ENCODE measurements at regions not wholly inside any gene's neighbourhood (a gene's known extent, or its start where the extent isn't known, plus 50 kb on each side); places are given as distances from the start of the nearest gene placed in this dataset.

DNA sequence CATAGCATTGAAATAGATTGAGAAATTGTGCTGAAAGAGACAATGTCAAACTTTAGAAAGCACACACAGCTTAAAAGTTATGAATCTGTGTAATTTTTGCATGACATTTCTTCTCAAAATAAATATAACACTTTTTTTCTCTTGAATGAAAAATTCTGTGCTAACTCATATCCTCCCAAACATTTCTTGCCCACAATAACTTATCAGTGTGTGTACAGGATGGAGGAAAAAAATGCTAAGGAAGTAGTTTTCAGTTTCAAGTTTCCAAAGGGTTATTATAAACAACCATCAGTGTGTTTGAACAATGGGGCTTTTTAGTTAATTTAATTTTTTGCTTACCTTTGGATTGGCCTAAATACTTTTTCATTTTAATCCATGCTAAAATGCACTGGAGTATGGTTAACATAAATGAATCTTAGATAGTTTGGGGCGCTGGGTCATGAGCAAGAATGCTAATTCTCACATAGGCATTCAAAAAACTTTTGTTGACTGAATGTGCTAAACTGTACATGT lies 82.9 kb upstream of the ARHGAP20 start:
- TF ChIP-seq YY1 (IDR thresholded peaks at IDR 0.05; ENCODE audit: insufficient read depth, insufficient read length) = no peak
- no peak for TF ChIP-seq ZNF274 (IDR thresholded peaks at IDR 0.05; ENCODE audit: low read depth, low read length)
